Erythroblast (primary cell): ENCODE measurements at regions not wholly inside any gene's neighbourhood (a gene's known extent, or its start where the extent isn't known, plus 50 kb on each side); places are given as distances from the start of the nearest gene placed in this dataset.
"Not testable (repeated sequence)": the region's sequence is repeated elsewhere in the genome, so short reads cannot be mapped to it uniquely, and the experiment has no call there.

ENCODE experiments used
- DNase-seq, 2 experiments: peaks; one replicate each; lab custom pipeline; 2025; lab: John Stamatoyannopoulos, UW
- GATA1 ChIP-seq: IDR thresholded peaks from 2 replicates; pipeline ENCODE4 v1.6.1; 2011; ENCODE audit warnings: low read depth, mild to moderate bottlenecking, control low read depth, low read length, moderate library complexity
- POLR2A ChIP-seq: IDR thresholded peaks from 2 replicates; pipeline ENCODE4 v1.6.1; 2011; ENCODE audit warnings: mild to moderate bottlenecking, low read length

GRCh38 chr9:75775966-75776691, 114.3 kb upstream of the PCSK5 start:
- DNase-seq = no peak
- TF ChIP-seq GATA1 (no peak), POLR2A (no peak)

GRCh38 chr9:75780185-75780584, 110.3 kb upstream of the PCSK5 start:
- no peak for DNase-seq
- TF ChIP-seq POLR2A = no peak
- no peak for TF ChIP-seq GATA1

- DNase-seq = no peak
- no peak for TF ChIP-seq POLR2A
- TF ChIP-seq GATA1 = no peak
Measured at GRCh38 chr9:75788006-75788634, 102.4 kb upstream of the PCSK5 start.

- TF ChIP-seq GATA1 = no peak
- no peak for TF ChIP-seq POLR2A
Measured at GRCh38 chr9:75797085-75797580, 93.3 kb upstream of the PCSK5 start.

GRCh38 chr9:75798505-75798904, 92.0 kb upstream of the PCSK5 start:
- no peak for DNase-seq
- TF ChIP-seq GATA1 (no peak), POLR2A (no peak)

More at GRCh38 chr9:75797085-75797580, 93.3 kb upstream of the PCSK5 start:
- DNase-seq = no peak

- no peak for DNase-seq
- TF ChIP-seq GATA1 (no peak), POLR2A (no peak)
Measured at GRCh38 chr9:75803130-75803529, 87.3 kb upstream of the PCSK5 start.

- no peak for DNase-seq
- no peak for TF ChIP-seq POLR2A
Measured at GRCh38 chr9:75810063-75810462, 80.4 kb upstream of the PCSK5 start.

- no peak for TF ChIP-seq POLR2A
- TF ChIP-seq GATA1 = no peak
- no peak for DNase-seq
Measured at GRCh38 chr9:75811692-75812091, 78.8 kb upstream of the PCSK5 start.

GRCh38 chr9:75812141-75812540, 78.3 kb upstream of the PCSK5 start:
- DNase-seq = no peak
- TF ChIP-seq POLR2A = no peak
- no peak for TF ChIP-seq GATA1

- no peak for TF ChIP-seq POLR2A
- no peak for TF ChIP-seq GATA1
- DNase-seq = no peak
Measured at GRCh38 chr9:75814667-75815066, 75.8 kb upstream of the PCSK5 start.

GRCh38 chr9:75820471-75821115, 69.9 kb upstream of the PCSK5 start:
- DNase-seq = not testable (repeated sequence)

- no peak for DNase-seq
- TF ChIP-seq GATA1 (no peak), POLR2A (no peak)
Measured at GRCh38 chr9:75823151-75823550, 67.3 kb upstream of the PCSK5 start.

GRCh38 chr9:75824816-75825568, 65.5 kb upstream of the PCSK5 start:
- no peak for DNase-seq
- TF ChIP-seq GATA1 = no peak
- no peak for TF ChIP-seq POLR2A
